MV-4-11 (cell line): ENCODE measurements at regions not wholly inside any gene's neighbourhood (a gene's known extent, or its start where the extent isn't known, plus 50 kb on each side); places are given as distances from the start of the nearest gene placed in this dataset.
"Not testable (repeated sequence)": the region's sequence is repeated elsewhere in the genome, so short reads cannot be mapped to it uniquely, and the experiment has no call there.

Source experiments
- DNase-seq: peaks from one replicate; lab custom pipeline; 2025; lab: John Stamatoyannopoulos, UW

GRCh38 chr5:124176692-124177091 lies 569.7 kb downstream of the ZNF608 start:
- DNase-seq = no peak

GRCh38 chr5:124173386-124173785 lies 573.1 kb downstream of the ZNF608 start:
- DNase-seq = no peak

- no peak for DNase-seq
These were observed 573.9 kb downstream of the ZNF608 start for GRCh38 chr5:124172389-124173003.

- not testable (repeated sequence) for DNase-seq
These were observed 578.3 kb downstream of the ZNF608 start for GRCh38 chr5:124168093-124168492.

GRCh38 chr5:124162767-124163532 lies 583.5 kb downstream of the ZNF608 start:
- DNase-seq = peak; percentile 47

- no peak for DNase-seq
These were observed 585.2 kb downstream of the ZNF608 start for GRCh38 chr5:124161266-124161665.

GRCh38 chr5:124160265-124160664 lies 586.2 kb downstream of the ZNF608 start:
- peak; percentile 12 for DNase-seq

GRCh38 chr5:124157320-124157719 lies 589.1 kb downstream of the ZNF608 start:
- peak; percentile 59 for DNase-seq

GRCh38 chr5:124156415-124156996 lies 589.9 kb downstream of the ZNF608 start:
- no peak for DNase-seq

GRCh38 chr5:124154714-124155113 lies 591.7 kb downstream of the ZNF608 start:
- DNase-seq = peak; percentile 12

GRCh38 chr5:124153588-124153987 lies 592.9 kb downstream of the ZNF608 start:
- DNase-seq = no peak

- no peak for DNase-seq
These were observed 597.9 kb downstream of the ZNF608 start for GRCh38 chr5:124148574-124148973.

- no peak for DNase-seq
These were observed 606.4 kb downstream of the ZNF608 start for GRCh38 chr5:124140060-124140459.

- DNase-seq = no peak
These were observed 607.0 kb downstream of the ZNF608 start for GRCh38 chr5:124139477-124139876.

- no peak for DNase-seq
These were observed 609.8 kb downstream of the ZNF608 start for GRCh38 chr5:124136609-124137008.

- DNase-seq = no peak
These were observed 611.5 kb downstream of the ZNF608 start for GRCh38 chr5:124134941-124135340.

- no peak for DNase-seq
These were observed 613.0 kb downstream of the ZNF608 start for GRCh38 chr5:124133406-124133805.

- no peak for DNase-seq
These were observed 613.6 kb downstream of the ZNF608 start for GRCh38 chr5:124132843-124133242.

- DNase-seq = no peak
These were observed 615.0 kb downstream of the ZNF608 start for GRCh38 chr5:124131466-124131865.

- no peak for DNase-seq
These were observed 615.6 kb downstream of the ZNF608 start for GRCh38 chr5:124130816-124131215.

- no peak for DNase-seq
These were observed 616.9 kb downstream of the CSNK1G3 start for GRCh38 chr5:124128867-124129266.

- DNase-seq = no peak
These were observed 614.7 kb downstream of the CSNK1G3 start for GRCh38 chr5:124126504-124127217.
